Mammary epithelial cell (primary cell): ENCODE measurements at regions not wholly inside any gene's neighbourhood (a gene's known extent, or its start where the extent isn't known, plus 50 kb on each side); places are given as distances from the start of the nearest gene placed in this dataset.

ENCODE experiments used
- CTCF ChIP-seq, 2 donors: IDR thresholded peaks in 1 of 2; conservative IDR thresholded peaks in 1 of 2; 2 replicates each; pipeline ENCODE4 v1.5.1; 2011 to 2012; ENCODE audit warnings: inconsistent platforms in 2 of 2, low read length in 2 of 2, mild to moderate bottlenecking in 2 of 2, control low read depth in 1 of 2, low read depth in 1 of 2; ENCODE audit not compliant: insufficient read depth in 1 of 2; ENCODE audit errors: extremely low read depth in 1 of 2
- EZH2 ChIP-seq: IDR thresholded peaks from 2 replicates; pipeline ENCODE4 v1.6.1; 2012; ENCODE audit warnings: low read length, inconsistent platforms, borderline replicate concordance

- TF ChIP-seq CTCF (conservative IDR thresholded peaks at IDR 0.05 in 1 of 2, IDR thresholded peaks at IDR 0.05 in 1 of 2; ENCODE audit: extremely low read depth in 1 of 2, insufficient read depth in 1 of 2, low read depth in 1 of 2, low read length in 2 of 2) (no peak), EZH2 (no peak)
Observed at GRCh38 chr4:1493540-1494287, 87.5 kb upstream of the NKX1-1 start.
